Ovary (tissue), 7 donors: ENCODE measurements at regions not wholly inside any gene's neighbourhood (a gene's known extent, or its start where the extent isn't known, plus 50 kb on each side); places are given as distances from the start of the nearest gene placed in this dataset.

Experiments
- DNase-seq, 5 donors: peaks; one replicate each; pipeline ENCODE4 v3.0.0-alpha.2; 2019 to 2020
- H3K27ac ChIP-seq, 2 donors: fragments of 200-600 bp; one replicate each; pipeline versions ENCODE4 v1.5.1 to v1.8.0; 2019 to 2022
- H3K27me3 ChIP-seq: fragments of 200-600 bp; one replicate; pipeline ENCODE4 v1.8.0; 2022
- H3K36me3 ChIP-seq: fragments of 200-600 bp; sonication (generic); one replicate; pipeline ENCODE4 v1.5.1; 2019
- H3K4me1 ChIP-seq: one replicate; pipeline ENCODE4 v1.8.1; 2013; ENCODE audit warnings: mild to moderate bottlenecking, moderate library complexity; ENCODE audit not compliant: insufficient read depth
- H3K4me3 ChIP-seq: fragments of 200-600 bp; sonication (generic); one replicate; pipeline ENCODE4 v1.5.1; 2017
- H3K9me3 ChIP-seq, 2 donors: fragments of 200-600 bp in 1 of 2; sonication (generic) in 1 of 2; one replicate each; pipeline versions ENCODE4 v1.5.1 to v1.8.1; 2013 to 2019; ENCODE audit warnings: mild to moderate bottlenecking in 1 of 2, moderate library complexity in 1 of 2
- CTCF ChIP-seq, 3 donors: fragments of 450-650 bp in 2 of 3; fragments of 200-600 bp in 1 of 3; IDR thresholded peaks; one replicate each; pipeline versions ENCODE4 v1.5.1 to v1.8.0; 2016 to 2022; ENCODE audit warnings: antibody characterized with exemption in 3 of 3, mild to moderate bottlenecking in 1 of 3
- EP300 ChIP-seq: sonication (generic); formaldehyde crosslinking; IDR thresholded peaks from one replicate; pipeline ENCODE4 v1.6.1; 2017; ENCODE audit warnings: antibody characterized with exemption
- POLR2A ChIP-seq: fragments of 450-650 bp; IDR thresholded peaks from one replicate; pipeline ENCODE4 v1.6.1; 2017; ENCODE audit warnings: antibody characterized with exemption, mild to moderate bottlenecking, moderate library complexity
- WGBS, 3 donors: extraction: QIAGEN DNeasy Blood & Tissue Kit in 1 of 3; methylation state at CpG; one replicate each; pipeline versions ENCODE4 v1.1.5 to v1.1.7; 2013 to 2017; 5-methylcytosine and 5-hydroxymethylcytosine counted together
- intact Hi-C, 4 donors: fragments of 100-400 bp; cut with DNase I; formaldehyde crosslinking; loops; one replicate each; pipeline versions ENCODE4 v1.11.0 to v1.15.1; 2022 to 2023
- donor health status: DM: no; HTN: no; CAD: no; lungs with moderate emphysema.
- donor health status: DM: no; HTN: no; CAD: no.
- donor health status: Bipolar disorder and iron deficiency.
- donor health status: DM: no; HTN: no; CAD: no.
- donor health status: DM: yes; HTN: yes; CAD: no.

- Histone ChIP-seq H3K4me3 (no peak overlapping the region), H3K27me3 (no peaks in the 10 kb centered on the region), H3K9me3 (no peaks in the 10 kb centered on the region), H3K36me3 (no peaks in the 10 kb centered on the region), H3K27ac (no peak overlapping the region), H3K4me1 (no peaks in the 10 kb centered on the region)
- DNase-seq = no peak
- no peak for TF ChIP-seq EP300
- TF ChIP-seq CTCF (IDR thresholded peaks at IDR 0.05) = no peak
- no peak for TF ChIP-seq POLR2A
- WGBS, 3 donors = 79 to 82% (median 80%) methylated on average over 11 of the region's 11 CpGs
- intact Hi-C loops = loop anchor here in 2 of 4 donors (5.0 to 10.0 kb wide), 2 partner anchors 152 to 154 kb away; no protein-coding TSS in a partner anchor
These were observed 104.6 kb upstream of the INSIG1 start for GRCh38 chr7:155192961-155193640.

GRCh38 chr7:155193716-155194115, 104.0 kb upstream of the INSIG1 start:
- no peaks in the 10 kb centered on the region for H3K4me1 ChIP-seq
- no peak for DNase-seq
- H3K36me3 ChIP-seq = no peaks in the 10 kb centered on the region
- 63 to 65% (median 64%) methylated on average over 3 of the region's 3 CpGs for WGBS, 3 donors
- H3K27me3 ChIP-seq = no peaks in the 10 kb centered on the region
- no peak for TF ChIP-seq EP300
- TF ChIP-seq POLR2A = no peak
- no peak for TF ChIP-seq CTCF (IDR thresholded peaks at IDR 0.05)
- no peaks in the 10 kb centered on the region for H3K9me3 ChIP-seq
- H3K27ac ChIP-seq = no peak overlapping the region
- intact Hi-C loops = loop anchor here in 2 of 4 donors (5.0 to 10.0 kb wide), 2 partner anchors 151 to 154 kb away; no protein-coding TSS in a partner anchor
- no peak overlapping the region for H3K4me3 ChIP-seq

GRCh38 chr7:155194382-155195140, 103.1 kb upstream of the INSIG1 start:
- Histone ChIP-seq H3K9me3 (no peaks in the 10 kb centered on the region), H3K27me3 (no peaks in the 10 kb centered on the region), H3K36me3 (no peaks in the 10 kb centered on the region), H3K4me3 (no peak overlapping the region), H3K27ac (no peak overlapping the region), H3K4me1 (no peaks in the 10 kb centered on the region)
- intact Hi-C loops = loop anchor here in 2 of 4 donors (5.0 to 10.0 kb wide), 2 partner anchors 150 to 153 kb away; no protein-coding TSS in a partner anchor
- 54 to 59% (median 55%) methylated on average over 18 of the region's 18 CpGs for WGBS, 3 donors
- DNase-seq = no peak
- TF ChIP-seq CTCF (IDR thresholded peaks at IDR 0.05) = no peak
- TF ChIP-seq EP300 = no peak
- TF ChIP-seq POLR2A = no peak

GRCh38 chr7:155195939-155196523, 101.6 kb upstream of the INSIG1 start:
- H3K27ac ChIP-seq = no peak overlapping the region
- intact Hi-C loops = loop anchor here in 1 of 4 donors (10.0 kb wide), 1 partner anchor 149 kb away; no protein-coding TSS in a partner anchor
- no peak for TF ChIP-seq EP300
- TF ChIP-seq CTCF (IDR thresholded peaks at IDR 0.05) = no peak
- TF ChIP-seq POLR2A = no peak
- 48 to 77% (median 51%) methylated on average over 1 of the region's 1 CpG for WGBS, 3 donors
- H3K9me3 ChIP-seq = no peaks in the 10 kb centered on the region
- H3K4me1 ChIP-seq = no peaks in the 10 kb centered on the region
- no peak overlapping the region for H3K4me3 ChIP-seq
- no peaks in the 10 kb centered on the region for H3K36me3 ChIP-seq
- no peaks in the 10 kb centered on the region for H3K27me3 ChIP-seq
- no peak for DNase-seq
